NCI-H2171 (cell line): ENCODE measurements at regions not wholly inside any gene's neighbourhood (a gene's known extent, or its start where the extent isn't known, plus 50 kb on each side); places are given as distances from the start of the nearest gene placed in this dataset.
"Not testable (repeated sequence)": the region's sequence is repeated elsewhere in the genome, so short reads cannot be mapped to it uniquely, and the experiment has no call there.

ENCODE experiments used
- DNase-seq: peaks from one replicate; lab custom pipeline; 2025; lab: John Stamatoyannopoulos, UW

DNA sequence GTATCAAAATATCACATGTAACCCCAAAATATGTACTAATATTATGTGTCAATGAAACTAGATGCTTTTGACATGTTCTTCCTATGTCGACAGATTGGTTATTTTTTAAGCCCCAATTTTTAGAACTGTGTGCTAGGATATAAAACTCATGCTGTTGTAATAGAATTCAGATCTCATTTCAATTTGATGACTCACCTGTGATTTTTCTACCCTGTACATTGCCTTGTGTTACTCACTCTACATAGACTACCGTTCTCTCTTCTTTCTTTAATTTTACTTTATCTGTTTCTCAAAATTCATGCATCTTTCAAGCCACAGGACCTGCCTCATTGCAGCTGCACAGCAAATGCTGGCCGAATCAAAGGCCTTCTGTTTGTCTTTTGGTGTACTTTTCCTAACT lies 284.5 kb downstream of the MAT2B start:
- DNase-seq = no peak

DNA sequence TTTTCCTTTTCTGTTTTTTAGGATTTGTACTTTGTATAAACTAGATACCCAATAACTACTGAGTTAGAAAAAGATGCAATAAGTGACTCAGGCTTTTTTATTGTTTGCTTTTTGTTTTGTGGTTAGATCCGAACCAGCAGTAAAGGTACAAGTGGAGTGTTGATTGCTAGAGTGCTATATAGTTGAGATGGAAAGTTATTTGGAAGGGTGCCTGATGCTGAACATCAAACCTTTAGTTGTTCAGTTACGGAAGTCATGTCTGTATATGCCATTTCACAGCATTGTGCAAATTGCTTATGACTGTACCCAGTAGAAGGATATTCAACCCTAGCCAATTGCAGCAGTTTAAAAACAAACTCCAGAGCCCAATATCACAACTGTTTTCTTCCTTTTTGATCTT lies 285.1 kb downstream of the MAT2B start:
- DNase-seq = no peak

DNA sequence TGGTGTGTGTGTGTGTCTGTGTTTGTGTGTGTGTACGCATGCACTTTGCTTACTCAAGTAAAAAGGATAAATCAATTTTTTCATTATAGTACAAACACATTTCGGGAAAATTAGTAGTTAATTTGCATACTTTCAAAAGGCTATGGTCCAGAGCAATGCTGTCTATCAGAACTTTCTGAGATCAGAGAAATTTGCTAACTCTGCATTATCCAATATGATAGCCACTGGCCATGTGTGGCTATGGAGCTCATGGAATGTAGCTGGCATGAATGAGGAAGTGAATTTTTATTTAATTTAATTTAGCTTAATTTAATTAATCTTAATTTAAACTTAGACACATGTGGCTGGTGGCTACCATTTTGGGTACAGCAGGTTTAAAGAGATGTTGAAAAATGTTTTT lies 289.6 kb downstream of the MAT2B start:
- no peak for DNase-seq

DNA sequence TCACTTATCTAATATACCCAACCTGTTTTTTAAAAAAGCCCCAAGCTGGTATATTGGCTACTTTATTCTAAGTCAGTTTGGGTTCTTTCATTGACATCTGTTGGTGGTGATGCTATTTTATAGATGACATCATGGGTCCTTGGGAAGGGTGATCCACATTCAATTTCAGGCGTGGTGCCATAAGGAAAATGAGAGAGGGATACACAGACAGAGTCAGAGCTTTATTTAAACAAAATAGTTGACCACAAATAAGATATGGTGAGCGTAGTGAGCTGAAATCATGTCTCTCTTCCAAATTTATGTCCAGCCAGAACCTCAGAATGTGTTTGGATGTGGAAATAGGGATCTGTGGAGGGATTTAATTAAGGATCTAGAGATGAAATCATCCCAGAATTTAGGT lies 302.4 kb downstream of the MAT2B start:
- DNase-seq = no peak

DNA sequence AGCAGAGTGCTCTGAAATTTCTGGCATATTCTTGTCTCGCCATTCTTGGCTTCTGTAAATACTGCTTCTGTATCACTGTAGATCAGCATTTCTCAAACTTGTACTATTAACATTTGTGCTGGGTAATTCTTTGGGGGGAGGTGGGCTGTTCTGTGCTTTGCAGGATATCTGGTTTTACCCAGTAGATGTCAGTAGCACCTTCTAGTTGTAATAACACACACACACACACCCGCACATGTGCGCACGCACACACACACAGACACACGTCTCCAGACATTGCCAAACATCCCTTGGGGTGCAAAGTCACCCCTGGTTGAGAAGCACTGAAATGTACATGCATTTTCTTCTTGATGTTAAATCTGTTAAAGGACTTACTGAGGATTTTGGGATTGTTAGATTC lies 304.1 kb downstream of the MAT2B start:
- no peak for DNase-seq

DNA sequence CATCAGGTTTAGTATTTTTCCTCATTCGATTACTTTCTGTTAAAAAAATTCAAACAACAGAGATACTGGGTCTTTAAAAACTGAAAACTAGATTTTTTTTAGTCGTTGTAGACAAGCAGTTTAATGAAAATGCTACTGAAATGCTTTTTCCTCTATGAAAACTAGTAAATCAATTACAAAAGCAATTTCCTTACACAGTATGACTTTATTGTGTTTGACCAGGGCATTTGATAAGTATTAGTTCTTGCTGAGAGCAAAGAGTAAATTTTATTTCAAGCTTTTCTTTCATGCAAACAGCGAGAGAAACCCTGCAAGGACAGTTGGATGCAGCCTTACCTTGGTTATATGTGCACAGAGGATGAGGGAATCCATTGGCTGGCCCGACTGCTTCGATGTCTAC lies 308.5 kb downstream of the MAT2B start:
- DNase-seq = no peak

DNA sequence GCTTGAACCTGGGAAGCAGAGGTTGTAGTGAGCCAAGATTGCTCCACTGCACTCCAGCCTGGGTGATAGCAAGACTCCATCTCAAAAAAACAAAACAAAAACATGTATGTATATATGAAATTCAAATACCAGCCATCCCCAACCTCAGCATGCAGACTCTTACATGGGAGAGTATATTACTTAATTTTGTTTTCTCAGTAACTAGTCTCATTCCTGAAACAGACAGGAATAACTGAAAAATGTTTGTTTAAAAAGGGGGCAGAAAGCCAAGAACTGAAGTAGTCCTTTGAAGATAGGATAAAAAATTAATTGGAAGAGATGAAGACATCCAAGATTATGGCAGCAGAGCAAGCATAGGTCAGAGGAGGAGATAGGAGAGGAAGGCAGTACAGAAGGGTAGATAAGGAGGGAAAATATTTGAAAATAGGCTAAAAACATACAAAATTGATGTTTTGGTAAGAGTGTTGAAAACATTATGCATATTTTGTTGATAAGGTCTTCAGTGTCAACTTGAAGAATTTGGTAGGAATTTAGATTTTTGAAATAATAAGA lies 309.9 kb downstream of the MAT2B start:
- DNase-seq = no peak

DNA sequence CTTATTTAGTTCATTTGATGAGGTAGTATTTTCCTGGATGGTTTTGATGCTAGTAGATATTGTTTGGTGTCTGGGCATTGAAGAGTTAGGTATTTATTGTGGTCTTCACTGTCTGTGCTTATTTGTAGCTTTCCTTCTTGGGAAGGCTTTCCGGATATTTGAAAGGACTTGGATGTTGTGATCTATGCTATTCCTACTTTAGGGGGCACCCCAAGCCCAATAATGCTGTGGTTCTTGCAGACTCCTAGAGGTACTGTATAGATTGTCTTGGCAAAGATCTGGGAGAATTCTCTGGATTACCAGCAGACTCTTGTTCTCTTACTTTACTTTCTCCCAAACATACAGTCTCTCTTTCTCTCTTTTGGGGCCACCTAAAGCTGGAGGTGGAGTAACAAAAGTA lies 315.7 kb downstream of the MAT2B start:
- no peak for DNase-seq

DNA sequence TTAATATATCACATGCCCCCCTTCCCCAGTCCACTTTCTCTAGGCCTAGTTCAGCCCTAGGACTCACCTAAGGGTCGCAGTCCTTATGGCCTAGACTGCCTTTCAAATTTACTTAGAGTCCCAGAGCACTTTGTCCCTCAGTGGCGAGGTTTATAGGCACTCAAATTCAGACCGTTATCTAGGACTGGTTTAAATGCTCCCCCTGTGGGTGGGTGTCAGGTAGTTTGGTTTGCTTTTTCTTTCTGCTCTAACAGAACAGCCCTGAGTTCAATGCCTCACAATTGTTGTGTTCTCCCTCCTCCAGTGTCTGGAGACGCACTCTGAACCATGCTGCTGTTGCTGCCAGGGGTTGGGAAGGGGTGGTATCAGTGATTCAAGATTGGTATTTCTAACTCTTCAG lies 317.1 kb downstream of the MAT2B start:
- DNase-seq = no peak

DNA sequence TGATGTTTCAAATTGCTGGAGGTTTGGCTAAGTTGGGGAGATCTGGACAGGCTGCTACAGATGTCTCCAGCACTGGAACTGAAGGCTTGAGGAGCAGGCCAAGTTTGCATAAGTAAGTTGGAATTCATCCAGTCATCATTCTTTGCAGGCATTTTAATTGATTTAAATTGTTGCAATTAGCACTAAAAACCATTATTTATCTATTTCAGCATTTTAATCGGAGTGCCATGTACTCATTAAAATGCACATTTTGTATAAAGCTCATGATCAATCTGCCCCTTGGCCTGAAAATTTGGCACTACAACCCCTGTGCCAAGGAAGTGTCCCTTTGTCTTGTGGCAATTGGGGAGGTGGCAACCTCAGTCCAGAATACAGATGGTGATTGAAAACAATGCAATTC lies 320.2 kb downstream of the MAT2B start:
- no peak for DNase-seq

DNA sequence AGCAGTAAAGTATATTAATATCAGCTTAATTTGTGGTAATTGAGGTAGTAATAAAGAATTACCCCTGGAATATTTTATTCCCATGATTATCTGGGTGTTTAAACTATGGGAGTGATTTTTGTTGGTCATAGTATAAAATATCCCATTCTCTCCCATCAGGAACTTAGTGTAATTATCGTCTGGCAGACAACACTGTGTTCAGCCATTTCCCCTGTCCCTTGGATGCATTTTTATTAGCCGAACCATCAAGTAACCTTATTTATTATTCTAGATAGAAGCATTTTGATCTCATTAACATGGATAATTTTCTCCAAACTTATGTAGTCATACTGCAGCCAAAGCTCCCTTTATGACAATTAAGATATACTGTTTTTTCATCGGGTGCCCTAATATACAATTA lies 320.8 kb downstream of the MAT2B start:
- DNase-seq = no peak

DNA sequence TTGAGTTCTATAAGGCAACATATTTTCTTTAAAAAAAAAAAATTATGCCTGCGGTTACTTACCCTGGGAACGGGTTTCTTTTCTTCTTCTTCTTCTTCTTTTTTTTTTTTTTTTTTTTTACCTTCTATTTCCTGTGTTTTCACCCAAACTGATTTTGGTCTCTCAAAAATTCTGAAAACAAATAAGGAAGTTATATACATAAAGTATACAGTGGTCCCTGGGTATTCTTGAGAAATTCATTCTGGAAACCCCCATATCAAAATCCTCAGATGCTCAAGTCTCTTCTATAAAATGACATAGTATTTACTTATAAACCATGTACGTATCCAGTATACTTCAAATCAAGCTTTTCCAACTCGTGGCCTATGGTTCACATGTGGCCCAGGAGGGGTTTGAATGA lies 326.7 kb downstream of the MAT2B start:
- DNase-seq = no peak

DNA sequence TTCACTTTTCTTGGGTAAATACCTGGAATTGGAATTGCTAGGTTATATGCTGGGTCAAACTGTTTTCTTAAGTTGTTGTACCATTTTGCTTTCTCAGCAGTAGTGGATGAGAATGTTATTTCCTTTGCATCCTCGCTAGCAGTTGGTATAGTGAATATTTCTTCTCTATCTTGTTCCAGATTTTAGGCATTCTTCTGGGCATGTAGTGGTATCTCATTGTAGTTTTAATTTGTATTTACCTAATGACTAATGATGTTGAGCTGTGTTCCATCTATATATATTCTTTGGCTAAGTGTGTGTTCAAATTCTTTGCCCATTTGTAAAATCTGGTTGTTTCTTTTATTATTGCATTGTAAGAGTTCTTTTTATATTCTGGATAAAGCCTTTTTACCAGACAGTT lies 333.3 kb downstream of the MAT2B start:
- no peak for DNase-seq

DNA sequence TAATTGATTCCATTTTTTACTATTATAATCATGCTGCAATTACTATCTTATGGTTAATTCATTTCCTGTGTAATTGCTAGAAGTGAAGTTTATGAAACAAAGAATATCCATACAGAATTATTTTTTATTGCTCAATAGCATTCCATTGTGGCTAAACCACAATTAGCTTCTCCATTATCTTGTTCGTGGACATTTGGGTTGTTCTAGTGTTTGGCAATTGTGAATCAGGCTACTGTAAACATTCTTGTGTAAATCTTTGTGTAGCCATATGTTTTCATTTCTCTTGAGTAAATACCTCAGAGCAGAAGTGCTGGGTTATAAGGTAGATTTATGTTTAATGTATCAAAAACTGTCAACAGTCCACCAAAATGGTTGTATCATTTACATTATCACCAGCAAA lies 341.1 kb downstream of the MAT2B start:
- no peak for DNase-seq

DNA sequence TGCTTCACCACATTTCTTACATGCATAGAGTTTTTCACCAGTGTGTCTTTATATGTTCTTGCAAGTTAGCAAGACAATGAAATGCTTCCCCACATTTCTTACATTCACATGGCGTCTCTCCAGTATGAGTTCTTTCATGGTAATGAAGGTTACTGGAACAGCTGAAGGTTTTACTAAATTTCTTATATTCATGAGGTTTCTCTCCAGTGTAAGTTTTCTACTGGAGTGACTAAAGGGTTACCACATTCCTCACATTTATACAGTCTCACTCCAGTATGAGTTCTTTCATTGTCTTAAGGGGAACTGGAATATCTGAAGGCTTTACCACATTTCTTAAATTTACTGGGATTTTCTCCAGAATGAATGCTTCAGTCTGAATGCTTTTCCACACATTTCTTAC lies 350.3 kb downstream of the MAT2B start:
- DNase-seq = no peak

DNA sequence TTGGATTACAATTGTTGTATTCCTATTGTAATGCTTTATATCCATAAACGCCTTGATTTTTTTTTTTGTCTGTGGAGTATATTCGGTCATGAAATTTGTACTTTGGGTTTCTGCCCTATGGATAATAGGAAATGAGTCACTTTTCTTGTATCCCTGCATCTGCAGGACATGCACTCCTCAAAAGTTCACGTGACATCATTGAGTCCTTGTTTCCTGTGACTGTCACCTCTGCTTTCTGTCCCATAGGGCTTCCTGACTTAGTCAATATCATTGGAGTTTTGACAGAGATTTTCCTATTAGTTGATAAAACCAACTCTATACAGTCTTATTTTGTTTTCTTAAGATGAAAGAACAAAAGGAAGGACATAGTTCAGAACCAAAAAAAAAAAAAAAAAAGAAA lies 356.3 kb downstream of the MAT2B start:
- DNase-seq = no peak

DNA sequence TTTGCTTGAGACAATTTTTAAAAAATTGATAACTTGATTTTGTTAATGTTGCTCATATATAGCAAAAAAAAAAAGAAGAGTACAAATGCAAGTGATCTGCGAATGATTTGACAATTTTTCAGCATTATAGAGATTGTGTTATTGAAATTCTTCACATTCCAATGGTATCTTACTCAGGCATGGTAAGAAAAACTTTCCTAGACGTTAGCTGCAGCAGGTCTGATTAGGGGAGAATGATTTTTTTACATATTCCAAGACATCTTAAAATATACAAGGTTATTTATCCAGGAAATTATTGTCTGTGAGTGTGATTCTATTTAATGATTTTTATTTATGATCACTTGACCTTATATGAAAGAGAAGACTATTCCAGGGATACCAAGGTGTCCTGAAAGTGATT lies 361.9 kb downstream of the MAT2B start:
- no peak for DNase-seq

DNA sequence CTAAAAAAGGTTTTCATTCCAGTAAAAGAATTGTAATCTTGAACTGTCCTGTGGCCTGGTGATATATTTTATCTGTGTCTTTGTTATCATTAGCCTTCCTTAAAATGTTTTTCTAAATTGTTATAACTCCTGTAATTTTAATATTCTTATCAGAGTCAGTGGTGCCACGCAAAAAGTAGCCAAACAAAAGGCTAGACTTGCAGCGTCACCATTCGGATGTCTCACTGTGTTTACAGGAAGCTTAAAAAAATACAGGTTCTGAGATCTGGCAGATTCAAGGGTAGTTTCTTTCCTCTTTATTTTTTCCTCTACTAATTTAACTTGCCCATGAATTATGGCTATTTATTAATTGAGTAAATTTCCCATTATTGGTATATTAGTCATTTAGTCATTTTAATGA lies 362.3 kb downstream of the MAT2B start:
- no peak for DNase-seq

DNA sequence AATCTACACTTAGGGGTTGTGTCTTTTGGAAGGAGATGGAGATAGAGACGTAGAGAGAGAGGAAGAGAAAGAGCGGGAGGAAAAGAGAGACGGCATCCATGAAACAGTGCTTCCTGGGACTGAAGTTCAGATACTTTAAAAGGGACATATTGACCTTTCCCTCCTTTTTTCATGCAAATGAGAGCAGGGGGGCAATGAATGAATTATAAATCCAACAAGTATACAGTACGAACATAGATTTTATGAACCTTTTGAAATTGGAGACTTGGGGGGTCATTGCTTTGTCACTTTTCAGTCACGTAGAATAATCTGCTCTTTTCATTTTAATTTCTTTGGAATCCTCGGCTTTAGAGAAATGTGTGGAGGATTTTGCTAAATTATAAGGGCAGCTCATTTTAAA lies 364.2 kb downstream of the MAT2B start:
- no peak for DNase-seq

DNA sequence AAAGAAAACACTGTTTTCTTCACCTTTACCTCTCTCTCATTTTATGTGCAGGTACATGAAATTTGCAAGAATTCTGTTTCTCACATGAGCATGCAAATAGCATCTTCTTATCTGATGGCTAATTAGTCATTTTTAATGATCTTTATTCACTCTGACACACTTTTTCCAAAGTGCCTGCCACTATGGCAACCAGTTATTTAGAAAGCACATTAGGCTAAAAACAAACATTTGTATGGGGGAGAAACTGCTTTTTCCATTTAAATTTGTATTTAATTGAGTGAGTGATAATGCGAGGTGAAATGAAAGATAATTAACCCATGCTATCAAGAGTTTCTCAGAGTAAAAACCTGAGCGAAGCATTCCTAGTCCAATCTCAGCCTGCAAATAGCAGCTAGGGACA lies 365.0 kb downstream of the MAT2B start:
- DNase-seq = no peak

DNA sequence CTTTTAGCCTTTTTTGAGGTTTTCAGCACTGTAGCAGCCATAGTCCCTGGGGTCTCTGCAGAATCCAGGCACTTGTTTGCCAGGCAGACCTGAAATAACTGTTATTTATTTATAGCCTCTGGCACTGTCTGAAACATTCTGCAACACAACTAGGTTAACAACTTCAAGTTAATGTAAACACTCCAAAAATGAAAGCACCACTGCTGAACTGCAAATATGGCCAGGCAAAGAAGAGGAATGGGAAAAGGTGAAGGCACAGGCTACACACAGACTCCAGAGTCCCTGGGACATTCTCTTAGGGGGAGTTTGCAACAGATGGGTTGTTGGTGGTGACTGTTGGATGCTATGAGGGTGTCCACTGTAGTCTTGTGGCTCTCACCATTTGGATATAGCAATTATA lies 369.0 kb downstream of the MAT2B start:
- DNase-seq = no peak

DNA sequence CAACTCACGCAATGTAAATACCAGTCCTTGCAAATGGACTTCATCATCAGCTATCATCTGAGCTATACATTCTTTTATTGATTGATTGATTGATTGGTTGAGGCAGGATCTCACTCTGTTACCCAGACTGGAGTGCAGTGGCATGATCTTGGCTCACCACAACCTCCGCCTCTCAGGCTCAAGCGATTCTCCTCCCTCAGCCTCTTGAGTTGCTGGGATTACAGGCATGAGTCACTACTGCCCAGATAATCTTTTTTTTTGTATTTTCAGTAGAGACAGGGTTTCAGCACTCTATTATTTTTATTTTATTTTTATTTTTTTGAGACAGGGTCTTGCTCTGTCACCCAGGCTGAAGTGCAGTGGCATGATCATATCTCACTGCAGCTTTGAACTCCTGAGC lies 369.5 kb downstream of the MAT2B start:
- not testable (repeated sequence) for DNase-seq

DNA sequence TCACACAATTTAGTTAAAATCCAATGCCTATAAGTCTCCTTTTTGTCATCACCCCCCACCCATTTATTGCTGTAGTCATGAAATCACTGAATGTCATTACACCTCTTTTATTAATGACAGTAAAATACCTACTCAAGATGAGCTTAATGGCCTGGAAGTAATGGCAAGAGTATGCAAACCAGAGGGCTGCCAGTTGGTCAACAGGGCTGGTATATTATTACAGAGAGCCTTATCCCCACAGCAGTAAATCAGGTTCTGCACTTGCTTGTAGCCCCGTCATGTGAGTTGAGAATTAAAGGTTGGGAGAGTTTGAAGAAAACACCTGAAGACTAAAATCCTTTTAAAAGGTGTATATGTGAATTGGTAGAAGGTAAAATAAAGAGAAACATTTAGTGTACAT lies 372.4 kb downstream of the MAT2B start:
- no peak for DNase-seq

DNA sequence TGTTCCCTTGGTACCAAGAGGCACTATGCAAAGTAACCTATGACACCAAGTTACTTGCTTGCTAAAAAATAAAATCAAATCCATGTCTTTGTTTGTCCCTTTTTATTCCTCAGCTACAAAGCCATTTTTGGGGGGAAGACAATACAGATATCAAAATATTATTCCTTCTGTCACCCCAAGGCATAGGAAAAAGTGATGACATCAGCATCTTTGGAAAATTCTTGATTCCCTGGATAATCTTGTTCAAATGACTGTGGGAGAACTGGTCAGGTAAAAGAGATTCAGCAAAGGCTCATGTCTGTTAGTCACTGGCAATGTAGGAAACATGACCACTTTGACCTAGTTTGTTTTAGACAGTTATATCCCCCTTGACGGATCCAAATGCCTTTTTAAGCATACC lies 373.1 kb downstream of the MAT2B start:
- DNase-seq = no peak

DNA sequence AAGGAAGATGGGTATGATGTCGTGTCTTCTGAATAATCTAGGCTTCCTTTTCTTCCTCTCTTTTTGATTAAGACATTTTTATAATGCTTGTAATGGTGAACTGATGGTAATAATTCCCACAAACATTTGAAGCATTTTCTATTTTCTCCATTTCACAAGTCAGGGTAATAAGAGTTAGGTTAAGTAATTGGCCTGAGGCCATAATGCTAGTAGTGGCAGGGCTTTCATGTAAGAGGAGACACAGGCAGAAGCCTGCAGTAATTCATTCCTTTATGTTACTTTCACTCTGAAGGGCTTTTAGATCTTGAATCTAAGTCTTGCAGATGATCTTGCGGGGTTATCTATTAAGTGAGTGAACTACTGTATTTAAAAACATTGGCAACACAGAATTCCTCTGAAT lies 374.9 kb downstream of the MAT2B start:
- DNase-seq = no peak
